ENCODE measurements at regions not wholly inside any gene's neighbourhood (a gene's known extent, or its start where the extent isn't known, plus 50 kb on each side); places are given as distances from the start of the nearest gene placed in this dataset.
A peak's percentile ranks its signal among the peaks of the same experiment; 100 is the strongest.

DNA sequence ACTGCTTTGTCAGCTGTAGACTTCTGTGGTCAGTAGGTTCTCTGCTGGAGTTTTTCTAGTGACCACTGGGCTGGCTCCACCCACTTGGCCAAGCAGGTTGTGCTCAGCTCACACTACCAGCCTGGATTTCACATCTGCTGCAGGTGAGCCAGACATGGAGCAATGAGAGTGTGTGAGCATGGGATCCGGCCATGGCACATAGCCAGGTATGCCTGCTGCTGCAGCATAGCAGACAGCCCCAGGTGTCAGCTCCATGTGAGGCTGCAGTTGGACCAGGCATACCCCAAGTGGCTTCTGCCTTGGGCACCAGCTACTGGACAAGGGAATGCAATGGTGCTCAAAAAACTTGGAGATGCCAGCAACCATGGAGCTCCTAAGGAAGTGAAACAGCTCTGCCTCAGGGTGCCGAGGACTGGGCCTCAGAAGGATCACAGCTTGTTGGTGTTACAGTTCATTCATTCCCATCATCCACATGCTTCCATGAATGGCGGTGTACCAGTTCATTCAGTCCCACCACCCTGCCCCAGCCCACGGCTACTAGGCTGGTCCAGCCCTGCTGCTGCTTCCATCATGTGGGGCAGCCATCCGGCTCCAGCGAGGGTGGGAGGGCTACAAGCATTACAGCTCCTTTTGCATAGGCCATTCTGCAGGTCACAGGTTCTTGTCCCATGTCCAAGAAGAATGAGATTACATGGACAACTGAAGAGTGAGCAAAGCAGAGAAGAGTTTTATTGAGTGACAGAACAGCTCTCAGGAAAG, 389.1 kb upstream of the PCDH7 start:
- H3K27ac ChIP-seq, result no peak overlapping the region
- TF ChIP-seq, protein P1, sequence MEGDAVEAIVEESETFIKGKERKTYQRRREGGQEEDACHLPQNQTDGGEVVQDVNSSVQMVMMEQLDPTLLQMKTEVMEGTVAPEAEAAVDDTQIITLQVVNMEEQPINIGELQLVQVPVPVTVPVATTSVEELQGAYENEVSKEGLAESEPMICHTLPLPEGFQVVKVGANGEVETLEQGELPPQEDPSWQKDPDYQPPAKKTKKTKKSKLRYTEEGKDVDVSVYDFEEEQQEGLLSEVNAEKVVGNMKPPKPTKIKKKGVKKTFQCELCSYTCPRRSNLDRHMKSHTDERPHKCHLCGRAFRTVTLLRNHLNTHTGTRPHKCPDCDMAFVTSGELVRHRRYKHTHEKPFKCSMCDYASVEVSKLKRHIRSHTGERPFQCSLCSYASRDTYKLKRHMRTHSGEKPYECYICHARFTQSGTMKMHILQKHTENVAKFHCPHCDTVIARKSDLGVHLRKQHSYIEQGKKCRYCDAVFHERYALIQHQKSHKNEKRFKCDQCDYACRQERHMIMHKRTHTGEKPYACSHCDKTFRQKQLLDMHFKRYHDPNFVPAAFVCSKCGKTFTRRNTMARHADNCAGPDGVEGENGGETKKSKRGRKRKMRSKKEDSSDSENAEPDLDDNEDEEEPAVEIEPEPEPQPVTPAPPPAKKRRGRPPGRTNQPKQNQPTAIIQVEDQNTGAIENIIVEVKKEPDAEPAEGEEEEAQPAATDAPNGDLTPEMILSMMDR (conservative IDR thresholded peaks at IDR 0.05), result no peak

GRCh38 chr4:30341731-30342130, 378.4 kb upstream of the PCDH7 start:
- no peak overlapping the region for H3K27ac ChIP-seq
- TF ChIP-seq, protein P1 (conservative IDR thresholded peaks at IDR 0.05), result no peak

DNA sequence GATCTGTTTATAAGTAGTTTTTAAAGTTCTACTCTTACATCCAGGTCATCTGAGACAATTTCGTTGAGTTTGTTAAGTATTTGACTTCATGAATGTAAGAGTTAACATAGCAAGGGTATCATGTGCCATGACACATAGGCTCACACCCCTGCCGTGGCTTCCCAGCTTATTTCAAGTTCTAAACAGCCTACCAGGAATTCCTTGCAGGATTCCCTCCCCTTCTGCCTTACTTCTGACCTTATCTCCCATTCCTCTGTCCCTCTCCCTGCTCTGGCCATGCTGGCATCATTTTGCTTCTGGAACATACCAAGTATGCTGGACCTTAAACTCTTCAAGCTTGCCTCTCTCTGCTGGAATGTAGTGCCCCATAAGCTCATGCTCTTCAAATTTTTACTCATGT, 369.9 kb upstream of the PCDH7 start:
- no peak overlapping the region for H3K27ac ChIP-seq
- TF ChIP-seq, protein P1 (conservative IDR thresholded peaks at IDR 0.05), result no peak

DNA sequence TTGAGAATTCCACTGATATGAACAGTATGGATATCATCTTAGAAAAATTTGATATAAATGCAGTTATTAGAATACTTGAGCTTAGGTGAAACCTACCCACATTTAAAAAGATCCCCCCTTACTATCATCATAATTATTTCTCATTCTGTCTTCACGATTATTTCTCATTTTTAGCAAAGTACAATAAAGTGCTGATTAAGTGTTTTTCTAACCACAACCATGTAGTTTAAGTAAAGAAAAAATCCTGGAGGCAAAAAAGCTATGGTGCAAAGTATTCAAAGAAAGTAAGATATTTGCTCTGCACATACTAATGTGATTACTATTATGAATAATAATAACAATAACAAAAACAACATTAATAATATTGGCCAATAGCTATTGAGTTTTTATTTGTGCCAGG, 365.6 kb upstream of the PCDH7 start:
- no peak overlapping the region for H3K27ac ChIP-seq
- TF ChIP-seq, protein P1 (conservative IDR thresholded peaks at IDR 0.05), result no peak

- TF ChIP-seq, protein P1 (conservative IDR thresholded peaks at IDR 0.05), result no peak
- H3K27ac ChIP-seq, result no peak overlapping the region
These were observed 357.7 kb upstream of the PCDH7 start for GRCh38 chr4:30362436-30362835.

DNA sequence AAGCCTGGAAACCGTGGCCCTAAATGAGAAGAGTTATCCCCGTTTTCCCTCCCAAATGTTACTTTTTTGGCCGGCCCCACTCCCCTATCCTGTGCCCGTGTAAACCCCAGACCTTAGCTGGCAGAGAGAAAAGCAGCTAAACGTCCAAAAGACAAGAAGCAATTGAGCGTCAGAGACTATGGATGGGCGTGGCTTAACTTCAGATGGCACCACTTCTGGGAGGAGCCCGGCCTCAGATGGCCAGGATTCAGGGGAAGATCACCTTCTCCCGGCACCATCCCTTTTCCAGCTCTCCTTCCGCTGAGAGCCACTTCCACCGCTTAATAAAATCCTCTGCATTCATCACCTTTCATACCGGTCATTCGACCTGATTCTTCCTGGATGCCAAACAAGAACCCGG, 350.1 kb upstream of the PCDH7 start:
- TF ChIP-seq, protein P1 (conservative IDR thresholded peaks at IDR 0.05), result no peak
- no peak overlapping the region for H3K27ac ChIP-seq

- TF ChIP-seq, protein P1 (conservative IDR thresholded peaks at IDR 0.05), result peak; percentile 93
These were observed 339.7 kb upstream of the PCDH7 start for GRCh38 chr4:30380404-30380998.

More at GRCh38 chr4:30380404-30380998, 339.7 kb upstream of the PCDH7 start:
- no peak overlapping the region for H3K27ac ChIP-seq

All from VCaP (cell line).